ENCODE measurements at regions not wholly inside any gene's neighbourhood (a gene's known extent, or its start where the extent isn't known, plus 50 kb on each side); places are given as distances from the start of the nearest gene placed in this dataset.

GRCh38 chr4:29220761-29221160, 1499.4 kb upstream of the PCDH7 start:
- no peaks in the 10 kb centered on the region for H3K79me2 ChIP-seq (replicated peaks; ENCODE audit: insufficient read depth)
- TF ChIP-seq CREB1 (CRISPR knock-in tag; IDR thresholded peaks at IDR 0.05; ENCODE audit: low read depth), result no peak
- no peak for TF ChIP-seq CTCF (conservative IDR thresholded peaks at IDR 0.05; ENCODE audit: low read depth in 2 of 2)
- no peak for TF ChIP-seq JUNB (IDR thresholded peaks at IDR 0.05; ENCODE audit: unreplicated experiment)
- no peak for TF ChIP-seq ZNF462 (CRISPR knock-in tag; IDR thresholded peaks at IDR 0.05)
- no peak for TF ChIP-seq STAT1 (IDR thresholded peaks at IDR 0.05; ENCODE audit: unreplicated experiment)
- TF ChIP-seq REST (IDR thresholded peaks at IDR 0.05; ENCODE audit: unreplicated experiment), result no peak
- no peak for TF ChIP-seq EZH2phosphoT487 (IDR thresholded peaks at IDR 0.05; ENCODE audit: unreplicated experiment)
- TF ChIP-seq ZNF331 (CRISPR knock-in tag; IDR thresholded peaks at IDR 0.05; ENCODE audit: low read depth), result no peak
- TF ChIP-seq EZH2 (IDR thresholded peaks at IDR 0.05; ENCODE audit: low read depth, unreplicated experiment), result no peak
- TF ChIP-seq NANOG (IDR thresholded peaks at IDR 0.05; ENCODE audit: borderline replicate concordance), result no peak
- no peak for TF ChIP-seq ETS1 (IDR thresholded peaks at IDR 0.05)
- no peak for TF ChIP-seq ZNF114 (CRISPR knock-in tag; IDR thresholded peaks at IDR 0.05)
- no peak for TF ChIP-seq POLR2AphosphoS5 (IDR thresholded peaks at IDR 0.05; ENCODE audit: low read depth)
- H2AFZ ChIP-seq, result no peak overlapping the region
- H3K36me3 ChIP-seq (ENCODE audit: insufficient read depth), result no peaks in the 10 kb centered on the region
- Mint-ChIP-seq H3K27ac (no peak overlapping the region), H3K36me3 (ENCODE audit: low read depth) (no peaks in the 10 kb centered on the region), H3K4me1 (no peaks in the 10 kb centered on the region), H3K4me3 (no peak overlapping the region), H3K9me3 (no peaks in the 10 kb centered on the region), H3K27me3 (ENCODE audit: insufficient read depth, low read depth, poor library complexity) (no peaks in the 10 kb centered on the region)
- H3K4me3 ChIP-seq, result no peak overlapping the region
- H3K9me2 ChIP-seq (ENCODE audit: insufficient read depth), result no peaks in the 10 kb centered on the region
- H3K4me1 ChIP-seq (ENCODE audit: insufficient read depth), result no peaks in the 10 kb centered on the region
- no peaks in the 10 kb centered on the region for H3F3A ChIP-seq (replicated peaks; ENCODE audit: low read depth)
- no peak overlapping the region for H3K4me2 ChIP-seq
- H3K27me3 ChIP-seq (ENCODE audit: insufficient read depth), result no peaks in the 10 kb centered on the region
- no peak for DNase-seq (ENCODE audit: low spot score)
- no peak for ATAC-seq
- no peak overlapping the region for H3K27ac ChIP-seq (ENCODE audit: low read depth)
- H4K20me1 ChIP-seq (replicated peaks; ENCODE audit: insufficient read depth), result no peaks in the 10 kb centered on the region
